GM12878 (cell line): ENCODE measurements at regions not wholly inside any gene's neighbourhood (a gene's known extent, or its start where the extent isn't known, plus 50 kb on each side); places are given as distances from the start of the nearest gene placed in this dataset.

Source experiments
- CREB1 ChIP-seq: IDR thresholded peaks from 2 replicates; pipeline ENCODE4 v1.6.1; 2012; ENCODE audit warnings: low read depth, mild to moderate bottlenecking, inconsistent platforms
- CREM ChIP-seq: IDR thresholded peaks from 2 replicates; pipeline ENCODE4 v1.6.1; 2014; ENCODE audit warnings: antibody characterized with exemption, low read depth
- CTCF ChIP-seq, 3 experiments: IDR thresholded peaks in 2 of 3; conservative IDR thresholded peaks in 1 of 3; 2 replicates each; pipeline ENCODE4 v1.5.1; 2011; ENCODE audit warnings: low read depth in 3 of 3, low read length in 3 of 3, mild to moderate bottlenecking in 3 of 3, control low read depth in 2 of 3, moderate library complexity in 2 of 3, inconsistent platforms in 1 of 3, mixed read lengths in 1 of 3; ENCODE audit not compliant: control insufficient read depth in 2 of 3, insufficient read depth in 1 of 3; ENCODE audit errors: extremely low read depth in 1 of 3
- E2F8 ChIP-seq: fragments of 450-650 bp; IDR thresholded peaks from 2 replicates; pipeline ENCODE4 v1.6.1; 2018; ENCODE audit warnings: mild to moderate bottlenecking, low read depth, moderate library complexity; ENCODE audit not compliant: partially characterized antibody
- MTA3 ChIP-seq: IDR thresholded peaks from 2 replicates; pipeline ENCODE4 v1.6.1; 2012; ENCODE audit warnings: low read length, inconsistent platforms, borderline replicate concordance
- POLR2AphosphoS5 ChIP-seq: IDR thresholded peaks from 2 replicates; pipeline ENCODE4 v1.6.1; 2011; ENCODE audit warnings: mild to moderate bottlenecking, low read length, inconsistent platforms
- SMC3 ChIP-seq: IDR thresholded peaks from 2 replicates; pipeline ENCODE4 v1.6.1; 2011; ENCODE audit warnings: low read length, improper control_type of control experiment, borderline replicate concordance
- TCF3 ChIP-seq: IDR thresholded peaks from 2 replicates; pipeline ENCODE4 v1.6.1; 2012; ENCODE audit warnings: low read depth, mild to moderate bottlenecking, low read length, borderline replicate concordance; ENCODE audit not compliant: insufficient read depth
- USF1 ChIP-seq: IDR thresholded peaks from 2 replicates; pipeline ENCODE4 v1.6.1; 2011; ENCODE audit warnings: borderline replicate concordance, low read depth, mild to moderate bottlenecking, moderate library complexity, mixed read lengths, low read length; ENCODE audit not compliant: insufficient read depth; ENCODE audit errors: extremely low read length
- ZNF274 ChIP-seq: IDR thresholded peaks from one replicate; pipeline ENCODE4 v1.8.0; 2011; ENCODE audit not compliant: insufficient read length, insufficient read depth
- TF ChIP-seq, protein P1 (sequence below): IDR thresholded peaks from 2 replicates; pipeline ENCODE4 v1.6.1; 2012; ENCODE audit warnings: mild to moderate bottlenecking, low read depth, low read length
- TF ChIP-seq, protein P2 (sequence below): fragments of 150-350 bp; IDR thresholded peaks from 2 replicates; pipeline ENCODE4 v1.6.1; 2016; ENCODE audit warnings: low read depth, low read length

DNA sequence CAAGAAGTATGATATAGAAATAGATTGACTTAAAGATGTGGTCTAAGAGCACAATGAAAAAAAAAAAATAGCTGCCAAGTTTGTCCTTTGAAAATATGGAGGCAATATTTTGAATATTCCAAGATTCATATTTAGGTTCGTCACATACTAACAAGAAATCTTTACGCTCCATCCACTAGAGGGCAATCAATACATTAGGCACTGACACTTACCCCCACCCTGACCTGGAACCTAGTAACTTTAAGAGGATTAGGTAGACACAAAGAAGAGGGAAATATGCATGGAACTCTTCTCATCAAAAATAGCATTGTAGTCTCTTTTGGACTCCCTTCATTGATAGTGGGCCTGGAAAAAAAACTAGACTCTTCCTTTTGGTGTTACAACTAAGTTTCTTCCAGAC lies 1108.1 kb downstream of the PCDH19 start:
- no peak for TF ChIP-seq CREM
- TF ChIP-seq, protein P1, sequence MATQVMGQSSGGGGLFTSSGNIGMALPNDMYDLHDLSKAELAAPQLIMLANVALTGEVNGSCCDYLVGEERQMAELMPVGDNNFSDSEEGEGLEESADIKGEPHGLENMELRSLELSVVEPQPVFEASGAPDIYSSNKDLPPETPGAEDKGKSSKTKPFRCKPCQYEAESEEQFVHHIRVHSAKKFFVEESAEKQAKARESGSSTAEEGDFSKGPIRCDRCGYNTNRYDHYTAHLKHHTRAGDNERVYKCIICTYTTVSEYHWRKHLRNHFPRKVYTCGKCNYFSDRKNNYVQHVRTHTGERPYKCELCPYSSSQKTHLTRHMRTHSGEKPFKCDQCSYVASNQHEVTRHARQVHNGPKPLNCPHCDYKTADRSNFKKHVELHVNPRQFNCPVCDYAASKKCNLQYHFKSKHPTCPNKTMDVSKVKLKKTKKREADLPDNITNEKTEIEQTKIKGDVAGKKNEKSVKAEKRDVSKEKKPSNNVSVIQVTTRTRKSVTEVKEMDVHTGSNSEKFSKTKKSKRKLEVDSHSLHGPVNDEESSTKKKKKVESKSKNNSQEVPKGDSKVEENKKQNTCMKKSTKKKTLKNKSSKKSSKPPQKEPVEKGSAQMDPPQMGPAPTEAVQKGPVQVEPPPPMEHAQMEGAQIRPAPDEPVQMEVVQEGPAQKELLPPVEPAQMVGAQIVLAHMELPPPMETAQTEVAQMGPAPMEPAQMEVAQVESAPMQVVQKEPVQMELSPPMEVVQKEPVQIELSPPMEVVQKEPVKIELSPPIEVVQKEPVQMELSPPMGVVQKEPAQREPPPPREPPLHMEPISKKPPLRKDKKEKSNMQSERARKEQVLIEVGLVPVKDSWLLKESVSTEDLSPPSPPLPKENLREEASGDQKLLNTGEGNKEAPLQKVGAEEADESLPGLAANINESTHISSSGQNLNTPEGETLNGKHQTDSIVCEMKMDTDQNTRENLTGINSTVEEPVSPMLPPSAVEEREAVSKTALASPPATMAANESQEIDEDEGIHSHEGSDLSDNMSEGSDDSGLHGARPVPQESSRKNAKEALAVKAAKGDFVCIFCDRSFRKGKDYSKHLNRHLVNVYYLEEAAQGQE = no peak
- no peak for TF ChIP-seq E2F8
- TF ChIP-seq TCF3 = no peak
- TF ChIP-seq CREB1 = no peak
- TF ChIP-seq, protein P2, sequence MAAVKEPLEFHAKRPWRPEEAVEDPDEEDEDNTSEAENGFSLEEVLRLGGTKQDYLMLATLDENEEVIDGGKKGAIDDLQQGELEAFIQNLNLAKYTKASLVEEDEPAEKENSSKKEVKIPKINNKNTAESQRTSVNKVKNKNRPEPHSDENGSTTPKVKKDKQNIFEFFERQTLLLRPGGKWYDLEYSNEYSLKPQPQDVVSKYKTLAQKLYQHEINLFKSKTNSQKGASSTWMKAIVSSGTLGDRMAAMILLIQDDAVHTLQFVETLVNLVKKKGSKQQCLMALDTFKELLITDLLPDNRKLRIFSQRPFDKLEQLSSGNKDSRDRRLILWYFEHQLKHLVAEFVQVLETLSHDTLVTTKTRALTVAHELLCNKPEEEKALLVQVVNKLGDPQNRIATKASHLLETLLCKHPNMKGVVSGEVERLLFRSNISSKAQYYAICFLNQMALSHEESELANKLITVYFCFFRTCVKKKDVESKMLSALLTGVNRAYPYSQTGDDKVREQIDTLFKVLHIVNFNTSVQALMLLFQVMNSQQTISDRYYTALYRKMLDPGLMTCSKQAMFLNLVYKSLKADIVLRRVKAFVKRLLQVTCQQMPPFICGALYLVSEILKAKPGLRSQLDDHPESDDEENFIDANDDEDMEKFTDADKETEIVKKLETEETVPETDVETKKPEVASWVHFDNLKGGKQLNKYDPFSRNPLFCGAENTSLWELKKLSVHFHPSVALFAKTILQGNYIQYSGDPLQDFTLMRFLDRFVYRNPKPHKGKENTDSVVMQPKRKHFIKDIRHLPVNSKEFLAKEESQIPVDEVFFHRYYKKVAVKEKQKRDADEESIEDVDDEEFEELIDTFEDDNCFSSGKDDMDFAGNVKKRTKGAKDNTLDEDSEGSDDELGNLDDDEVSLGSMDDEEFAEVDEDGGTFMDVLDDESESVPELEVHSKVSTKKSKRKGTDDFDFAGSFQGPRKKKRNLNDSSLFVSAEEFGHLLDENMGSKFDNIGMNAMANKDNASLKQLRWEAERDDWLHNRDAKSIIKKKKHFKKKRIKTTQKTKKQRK = no peak
- no peak for TF ChIP-seq POLR2AphosphoS5
- TF ChIP-seq SMC3 = 0 out of 2 replicates have a peak, but pooled peaks have one; percentile 18
- TF ChIP-seq USF1 = no peak
- no peak for TF ChIP-seq MTA3
- TF ChIP-seq CTCF (IDR thresholded peaks at IDR 0.05 in 2 of 3, conservative IDR thresholded peaks at IDR 0.05 in 1 of 3; ENCODE audit: control insufficient read depth in 2 of 3, extremely low read depth in 1 of 3, insufficient read depth in 1 of 3, low read depth in 3 of 3, low read length in 3 of 3) = peak; percentile 34 to 35 (median 35); a peak in 4 of 6 replicates
- TF ChIP-seq ZNF274 = no peak
